ENCODE measurements at regions not wholly inside any gene's neighbourhood (a gene's known extent, or its start where the extent isn't known, plus 50 kb on each side); places are given as distances from the start of the nearest gene placed in this dataset.

GRCh38 chr3:193776626-193777358 is 183.8 kb downstream of the OPA1 start:
- intact Hi-C loops (cut with DNase I; ENCODE audit: low total_unique reads) = no loop called here
- TF ChIP-seq POLR2A (IDR thresholded peaks at IDR 0.05) (no peak), CTCF (IDR thresholded peaks at IDR 0.05) (no peak)
- no peak for DNase-seq (ENCODE audit: low spot score in 2 of 2)
- WGBS, 2 donors = 71 to 75% methylated on average over 7 of the region's 7 CpGs
- H3K4me3 ChIP-seq (ENCODE audit: low read depth, poor library complexity, severe bottlenecking) = no peak overlapping the region

GRCh38 chr3:193777524-193777923 is 184.5 kb downstream of the OPA1 start:
- TF ChIP-seq POLR2A (IDR thresholded peaks at IDR 0.05) (no peak), CTCF (IDR thresholded peaks at IDR 0.05) (no peak)
- DNase-seq (ENCODE audit: low spot score in 2 of 2) = no peak
- no peak overlapping the region for H3K4me3 ChIP-seq (ENCODE audit: low read depth, poor library complexity, severe bottlenecking)
- WGBS, 2 donors = 59 to 63% methylated on average over 9 of the region's 9 CpGs
- intact Hi-C loops (cut with DNase I; ENCODE audit: low total_unique reads) = no loop called here

- H3K4me3 ChIP-seq (ENCODE audit: low read depth, poor library complexity, severe bottlenecking) = no peak overlapping the region
- TF ChIP-seq CTCF (IDR thresholded peaks at IDR 0.05) (no peak), POLR2A (IDR thresholded peaks at IDR 0.05) (no peak)
- WGBS, 2 donors = 85% methylated on average over 10 of the region's 10 CpGs
- intact Hi-C loops (cut with DNase I; ENCODE audit: low total_unique reads) = no loop called here
- DNase-seq (ENCODE audit: low spot score in 2 of 2) = no peak
These were observed 185.7 kb downstream of the OPA1 start for GRCh38 chr3:193778676-193779075.

GRCh38 chr3:193779933-193780332 is 186.9 kb downstream of the OPA1 start:
- WGBS, 2 donors = 66 to 75% methylated on average over 6 of the region's 6 CpGs
- H3K4me3 ChIP-seq (ENCODE audit: low read depth, poor library complexity, severe bottlenecking) = no peak overlapping the region
- TF ChIP-seq CTCF (IDR thresholded peaks at IDR 0.05) (no peak), POLR2A (IDR thresholded peaks at IDR 0.05) (no peak)
- no peak for DNase-seq (ENCODE audit: low spot score in 2 of 2)
- intact Hi-C loops (cut with DNase I; ENCODE audit: low total_unique reads) = loop anchor here (5.0 kb wide), 2 partner anchors 357 to 537 kb away; partner anchors contain the start of gene HES1

- no peak for TF ChIP-seq CTCF (IDR thresholded peaks at IDR 0.05)
- TF ChIP-seq POLR2A (IDR thresholded peaks at IDR 0.05) = no peak
- H3K4me3 ChIP-seq (ENCODE audit: low read depth, poor library complexity, severe bottlenecking) = no peak overlapping the region
- no peak for DNase-seq (ENCODE audit: low spot score in 2 of 2)
- intact Hi-C loops (cut with DNase I; ENCODE audit: low total_unique reads) = loop anchor here (5.0 kb wide), 2 partner anchors 357 to 537 kb away; partner anchors contain the start of gene HES1
- 39% methylated on average over 8 of the region's 8 CpGs for WGBS, 2 donors
These were observed 187.4 kb downstream of the OPA1 start for GRCh38 chr3:193780397-193780796.

Measured in lower leg skin (tissue), 4 donors.